ENCODE measurements at regions not wholly inside any gene's neighbourhood (a gene's known extent, or its start where the extent isn't known, plus 50 kb on each side); places are given as distances from the start of the nearest gene placed in this dataset.

- TF ChIP-seq CTCF (IDR thresholded peaks at IDR 0.05; ENCODE audit: poor library complexity, severe bottlenecking) (no peak), EZH2 (IDR thresholded peaks at IDR 0.05; ENCODE audit: borderline replicate concordance, insufficient read depth, low read length, poor library complexity, severe bottlenecking) (no peak), TAF1 (IDR thresholded peaks at IDR 0.05; ENCODE audit: low read depth) (no peak), POLR2AphosphoS5 (IDR thresholded peaks at IDR 0.05) (no peak), RAD21 (conservative IDR thresholded peaks at IDR 0.05) (no peak), SMC3 (conservative IDR thresholded peaks at IDR 0.05; ENCODE audit: poor library complexity) (no peak), EP300 (conservative IDR thresholded peaks at IDR 0.05; ENCODE audit: poor library complexity, severe bottlenecking) (no peak), REST (IDR thresholded peaks at IDR 0.05; ENCODE audit: borderline replicate concordance) (no peak), MXI1 (conservative IDR thresholded peaks at IDR 0.05; ENCODE audit: poor library complexity, severe bottlenecking) (no peak)
Measured at GRCh38 chr11:38788561-38788960, 2190.5 kb upstream of the RAG2 start.
